ENCODE measurements at regions not wholly inside any gene's neighbourhood (a gene's known extent, or its start where the extent isn't known, plus 50 kb on each side); places are given as distances from the start of the nearest gene placed in this dataset.

- Histone ChIP-seq H3K27ac (ENCODE audit: insufficient read depth, low read length) (no peak overlapping the region), H3K23ac (ENCODE audit: low read depth, low read length) (no peak overlapping the region), H3K79me1 (ENCODE audit: low read depth in 1 of 2, low read length in 2 of 2) (no peaks in the 10 kb centered on the region), H4K8ac (ENCODE audit: low read depth in 2 of 2, low read length in 2 of 2) (no peak overlapping the region), H3K4ac (ENCODE audit: low read depth, low read length) (no peak overlapping the region), H2BK120ac (ENCODE audit: low read depth, low read length) (no peak overlapping the region), H3K4me3 (ENCODE audit: insufficient read depth, low read depth, low read length) (no peak overlapping the region), H3K4me1 (ENCODE audit: control insufficient read depth, insufficient read depth, low read length) (no peaks in the 10 kb centered on the region), H3K9me3 (ENCODE audit: control insufficient read depth, insufficient read depth, low read length) (no peaks in the 10 kb centered on the region), H2AK9ac (replicated peaks; ENCODE audit: low read depth, low read length, poor library complexity) (no peak overlapping the region), H3K36me3 (ENCODE audit: control insufficient read depth, insufficient read depth, low read length) (no peaks in the 10 kb centered on the region), H3K27me3 (ENCODE audit: control insufficient read depth, insufficient read depth, low read length) (no peaks in the 10 kb centered on the region), H2BK20ac (ENCODE audit: low read depth, low read length) (no peak overlapping the region), H4K20me1 (ENCODE audit: insufficient read depth, low read length) (no peaks in the 10 kb centered on the region), H3K9me1 (ENCODE audit: insufficient read depth, low read length) (no peaks in the 10 kb centered on the region), H2AFZ (replicated peaks; ENCODE audit: low read length, poor library complexity) (no peak overlapping the region), H3K9ac (ENCODE audit: low read depth, low read length) (no peak overlapping the region), H3K18ac (ENCODE audit: low read depth, low read length) (no peak overlapping the region), H4K5ac (ENCODE audit: low read depth, low read length) (no peak overlapping the region), H2AK5ac (ENCODE audit: low read depth, low read length) (no peak overlapping the region), H2BK5ac (ENCODE audit: low read depth, low read length, poor library complexity, severe bottlenecking) (no peak overlapping the region), H3K56ac (ENCODE audit: extremely low read depth, insufficient read depth, low read length) (no peak overlapping the region), H3K4me2 (ENCODE audit: low read depth, low read length) (no peak overlapping the region), H2BK15ac (ENCODE audit: low read depth, low read length) (no peak overlapping the region), H3K14ac (replicated peaks; ENCODE audit: low read depth, low read length) (no peak overlapping the region), H4K91ac (ENCODE audit: insufficient read depth, low read depth, low read length) (no peak overlapping the region)
- peak; percentile 7 for DNase-seq
- TF ChIP-seq POLR2A (IDR thresholded peaks at IDR 0.05; ENCODE audit: low read depth, low read length) (no peak), RFX5 (IDR thresholded peaks at IDR 0.05; ENCODE audit: low read depth, low read length) (no peak), SMC3 (IDR thresholded peaks at IDR 0.05; ENCODE audit: low read depth, low read length) (no peak), RAD21 (IDR thresholded peaks at IDR 0.05; ENCODE audit: low read length) (no peak), BHLHE40 (IDR thresholded peaks at IDR 0.05; ENCODE audit: low read depth, low read length) (no peak), ELK1 (IDR thresholded peaks at IDR 0.05; ENCODE audit: borderline replicate concordance, low read depth, low read length) (no peak), NFE2L2 (IDR thresholded peaks at IDR 0.05; ENCODE audit: low read depth, low read length) (no peak)
- ChIA-PET CTCF (no interaction called here), POLR2A (ENCODE audit: unreplicated experiment) (no interaction called here)
- WGBS, 2 experiments (ENCODE audit: extremely low coverage in 2 of 2, insufficient read length in 1 of 2): no CpG with 5 or more reads among the region's 1 CpG
- dilution Hi-C loops (cut with HindIII; ENCODE audit: low sequenced_read_pairs, unreplicated experiment): no loop called here
- intact Hi-C loops (cut with micrococcal nuclease): no loop called here
- in situ Hi-C loops (cut with MboI; ENCODE audit: low sequenced_read_pairs): no loop called here
- BruUV-seq (replicated peaks): no TSS peak
- ATAC-seq (ENCODE audit: low read depth): no peak
These were observed 216.1 kb downstream of the SLITRK1 start for GRCh38 chr13:83666141-83666540.

All from IMR-90 (cell line).